ENCODE measurements at regions not wholly inside any gene's neighbourhood (a gene's known extent, or its start where the extent isn't known, plus 50 kb on each side); places are given as distances from the start of the nearest gene placed in this dataset.

DNA sequence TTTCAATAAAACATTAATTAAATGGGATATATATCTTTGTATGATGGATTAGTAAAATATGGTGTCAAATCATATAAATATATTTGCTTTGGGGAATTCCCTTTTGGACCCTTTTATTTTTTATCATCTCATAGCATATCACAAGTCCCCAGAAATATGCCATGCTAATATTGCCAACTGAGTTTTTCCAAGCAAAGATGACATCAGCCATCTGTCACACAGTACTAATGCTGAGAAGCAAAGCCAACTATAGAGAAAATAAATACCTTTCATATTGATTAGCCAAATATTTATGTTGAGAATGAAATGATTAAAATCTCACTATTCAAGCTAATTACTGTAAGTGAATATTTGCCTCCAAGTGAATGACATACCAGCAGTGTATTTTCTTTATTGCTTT lies 575.3 kb downstream of the ETV1 start:
- ChIA-PET CTCF (no interaction called here), POLR2A (no interaction called here)
- dilution Hi-C loops (cut with MboI; ENCODE audit: extremely low pct_ligation_motif_present, low sequenced_read_pairs) = no loop called here
- no peak for DNase-seq (ENCODE audit: low read depth, low spot score)
- intact Hi-C loops (cut with micrococcal nuclease) = no loop called here
- H3K4me2 ChIP-seq (ENCODE audit: insufficient read depth, low read length) = no peak overlapping the region
- H3K4me1 ChIP-seq (ENCODE audit: control insufficient read depth, extremely low read depth, insufficient read depth, low read length) = no peaks in the 10 kb centered on the region
- no peaks in the 10 kb centered on the region for H3K27me3 ChIP-seq (ENCODE audit: control insufficient read depth in 2 of 2, insufficient read depth in 2 of 2, low read length in 2 of 2)
- no peaks in the 10 kb centered on the region for H3K9me3 ChIP-seq (replicated peaks; ENCODE audit: control insufficient read depth, insufficient read depth, low read length)
- TF ChIP-seq MYC (IDR thresholded peaks at IDR 0.05; ENCODE audit: low read depth, low read length) (no peak), MAX (IDR thresholded peaks at IDR 0.05; ENCODE audit: insufficient read depth, insufficient read length) (no peak), POLR2AphosphoS5 (IDR thresholded peaks at IDR 0.05; ENCODE audit: insufficient read depth, low read depth, low read length) (no peak), FOS (IDR thresholded peaks at IDR 0.05; ENCODE audit: borderline replicate concordance, insufficient read depth, low read length) (no peak), GATA2 (IDR thresholded peaks at IDR 0.05; ENCODE audit: insufficient read depth, insufficient read length, low read depth, low read length) (no peak), JUN (IDR thresholded peaks at IDR 0.05; ENCODE audit: borderline replicate concordance, insufficient read depth, insufficient read length, low read depth) (no peak), POLR2A (IDR thresholded peaks at IDR 0.05; ENCODE audit: low read depth, low read length) (no peak), EZH2 (IDR thresholded peaks at IDR 0.05; ENCODE audit: borderline replicate concordance, low read depth, low read length, severe bottlenecking) (no peak)
- TF ChIP-seq, protein P1, sequence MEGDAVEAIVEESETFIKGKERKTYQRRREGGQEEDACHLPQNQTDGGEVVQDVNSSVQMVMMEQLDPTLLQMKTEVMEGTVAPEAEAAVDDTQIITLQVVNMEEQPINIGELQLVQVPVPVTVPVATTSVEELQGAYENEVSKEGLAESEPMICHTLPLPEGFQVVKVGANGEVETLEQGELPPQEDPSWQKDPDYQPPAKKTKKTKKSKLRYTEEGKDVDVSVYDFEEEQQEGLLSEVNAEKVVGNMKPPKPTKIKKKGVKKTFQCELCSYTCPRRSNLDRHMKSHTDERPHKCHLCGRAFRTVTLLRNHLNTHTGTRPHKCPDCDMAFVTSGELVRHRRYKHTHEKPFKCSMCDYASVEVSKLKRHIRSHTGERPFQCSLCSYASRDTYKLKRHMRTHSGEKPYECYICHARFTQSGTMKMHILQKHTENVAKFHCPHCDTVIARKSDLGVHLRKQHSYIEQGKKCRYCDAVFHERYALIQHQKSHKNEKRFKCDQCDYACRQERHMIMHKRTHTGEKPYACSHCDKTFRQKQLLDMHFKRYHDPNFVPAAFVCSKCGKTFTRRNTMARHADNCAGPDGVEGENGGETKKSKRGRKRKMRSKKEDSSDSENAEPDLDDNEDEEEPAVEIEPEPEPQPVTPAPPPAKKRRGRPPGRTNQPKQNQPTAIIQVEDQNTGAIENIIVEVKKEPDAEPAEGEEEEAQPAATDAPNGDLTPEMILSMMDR (IDR thresholded peaks at IDR 0.05; ENCODE audit: extremely low read depth in 1 of 2, insufficient read depth in 1 of 2, low read depth in 1 of 2, low read length in 2 of 2) = no peak
- no peak overlapping the region for H3K27ac ChIP-seq (ENCODE audit: insufficient read depth, low read depth, low read length)
- H3K36me3 ChIP-seq (ENCODE audit: control insufficient read depth in 2 of 2, extremely low read depth in 1 of 2, insufficient read depth in 2 of 2, low read length in 2 of 2) = no peaks in the 10 kb centered on the region
- H3K9ac ChIP-seq (replicated peaks; ENCODE audit: extremely low read depth, insufficient read depth, low read length) = no peak overlapping the region
- H2AFZ ChIP-seq (ENCODE audit: low read depth, low read length) = no peak overlapping the region
- H4K20me1 ChIP-seq (replicated peaks; ENCODE audit: control insufficient read depth, extremely low read depth, insufficient read depth, low read length) = no peaks in the 10 kb centered on the region
- H3K9me1 ChIP-seq (replicated peaks; ENCODE audit: control insufficient read depth, extremely low read depth, insufficient read depth, low read length) = no peaks in the 10 kb centered on the region
- no peak for FAIRE-seq
- no peaks in the 10 kb centered on the region for H3K79me2 ChIP-seq (ENCODE audit: control insufficient read depth, insufficient read depth, low read length)
- no TSS peak for BruUV-seq (replicated peaks)
- H3K4me3 ChIP-seq (replicated peaks in 1 of 3; ENCODE audit: insufficient read depth in 1 of 3, low read depth in 1 of 3, low read length in 3 of 3) = no peak overlapping the region

Measured in endothelial cell of umbilical vein (primary cell).